ENCODE measurements at regions not wholly inside any gene's neighbourhood (a gene's known extent, or its start where the extent isn't known, plus 50 kb on each side); places are given as distances from the start of the nearest gene placed in this dataset.

DNA sequence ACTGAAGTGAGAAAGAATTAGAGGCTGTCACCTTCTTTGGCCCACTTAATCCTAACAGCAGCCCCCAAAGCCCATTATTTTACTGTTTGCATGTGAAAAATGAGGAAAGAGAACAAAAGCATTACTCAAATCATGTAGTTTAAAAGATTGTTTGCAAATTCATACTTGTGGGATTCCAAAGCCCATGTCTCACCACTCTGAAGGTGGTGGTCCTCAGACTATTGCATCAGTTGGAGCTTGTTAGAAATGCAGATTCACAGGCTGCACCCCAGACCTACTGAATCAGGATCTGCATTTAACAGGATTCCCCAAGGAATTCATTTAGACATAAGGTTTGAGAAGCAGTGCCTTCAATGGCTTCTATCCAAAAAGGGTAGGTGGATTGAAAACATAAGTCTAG, 93.7 kb upstream of the PDE1C start:
- TF ChIP-seq YY1 (IDR thresholded peaks at IDR 0.05; ENCODE audit: low read depth) (no peak), EGR1 (IDR thresholded peaks at IDR 0.05) (no peak)
- TF ChIP-seq, protein P1, sequence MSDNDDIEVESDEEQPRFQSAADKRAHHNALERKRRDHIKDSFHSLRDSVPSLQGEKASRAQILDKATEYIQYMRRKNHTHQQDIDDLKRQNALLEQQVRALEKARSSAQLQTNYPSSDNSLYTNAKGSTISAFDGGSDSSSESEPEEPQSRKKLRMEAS (IDR thresholded peaks at IDR 0.05), result no peak
- TF ChIP-seq, protein P2, sequence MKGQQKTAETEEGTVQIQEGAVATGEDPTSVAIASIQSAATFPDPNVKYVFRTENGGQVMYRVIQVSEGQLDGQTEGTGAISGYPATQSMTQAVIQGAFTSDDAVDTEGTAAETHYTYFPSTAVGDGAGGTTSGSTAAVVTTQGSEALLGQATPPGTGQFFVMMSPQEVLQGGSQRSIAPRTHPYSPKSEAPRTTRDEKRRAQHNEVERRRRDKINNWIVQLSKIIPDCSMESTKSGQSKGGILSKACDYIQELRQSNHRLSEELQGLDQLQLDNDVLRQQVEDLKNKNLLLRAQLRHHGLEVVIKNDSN (IDR thresholded peaks at IDR 0.05), result no peak

Measured in Ishikawa (cell line).